ENCODE measurements at regions not wholly inside any gene's neighbourhood (a gene's known extent, or its start where the extent isn't known, plus 50 kb on each side); places are given as distances from the start of the nearest gene placed in this dataset.

DNA sequence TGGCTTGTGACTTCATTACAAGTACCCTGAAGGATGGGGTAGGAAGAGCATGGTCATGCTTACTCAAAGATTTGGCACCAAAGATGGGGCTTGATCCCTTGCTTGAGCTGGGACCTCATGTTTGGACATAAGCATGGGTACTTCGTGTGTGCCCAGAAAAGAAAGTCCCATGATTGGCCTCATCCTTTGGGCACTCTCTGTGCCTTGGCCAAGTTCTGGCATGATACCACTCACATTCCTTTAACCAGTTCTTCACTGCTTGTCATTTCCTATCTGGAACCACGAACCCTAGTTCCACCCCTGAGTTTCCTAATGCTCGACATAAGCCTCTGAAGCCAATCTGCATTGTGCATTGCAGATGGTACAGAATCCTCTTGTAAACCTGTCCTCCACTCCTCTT, 107.0 kb downstream of the NAV1 start:
- no peak for DNase-seq (ENCODE audit: low spot score in 2 of 2)
- no peak for ATAC-seq (replicated peaks; ENCODE audit: extremely low read depth, poor library complexity, severe bottlenecking)
- Mint-ChIP-seq H3K4me3 (no peak overlapping the region), H3K36me3 (ENCODE audit: insufficient read depth) (no peaks in the 10 kb centered on the region), H3K4me1 (no peaks in the 10 kb centered on the region), H3K9me3 (no peaks in the 10 kb centered on the region), H3K27me3 (peaks cover 80% of the 10 kb centered on the region), H3K27ac (ENCODE audit: low read depth) (no peak overlapping the region)

DNA sequence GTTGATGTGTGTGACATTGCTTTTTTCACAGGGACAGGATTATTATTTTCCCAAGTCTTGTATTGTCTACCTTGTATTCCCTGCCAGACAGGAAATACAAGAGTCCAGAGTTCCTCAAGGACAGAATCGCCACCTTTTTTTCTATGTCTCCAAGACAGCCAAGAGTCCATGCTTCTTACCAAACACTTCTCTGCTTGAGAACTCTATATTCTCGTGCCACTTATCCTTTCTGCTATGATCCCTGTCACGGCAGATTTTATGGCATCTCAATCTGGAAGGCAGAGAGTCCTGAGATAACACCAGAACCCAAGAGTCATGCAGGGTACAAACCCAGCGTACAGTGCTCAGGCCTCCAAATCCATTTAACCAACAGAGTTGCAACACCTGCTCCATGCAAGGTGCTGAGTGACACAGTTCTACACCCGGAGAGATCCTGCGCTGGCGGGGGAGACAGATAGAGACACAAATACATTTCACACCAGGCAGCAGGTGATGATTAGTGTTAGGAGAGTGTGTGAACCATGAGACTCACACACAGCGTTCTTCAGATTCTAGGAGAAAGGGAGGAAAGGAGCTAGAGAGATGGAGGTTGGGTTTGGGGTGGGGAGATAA, 107.6 kb downstream of the NAV1 start:
- Mint-ChIP-seq H3K9me3 (no peaks in the 10 kb centered on the region), H3K27ac (ENCODE audit: low read depth) (no peak overlapping the region), H3K4me1 (no peaks in the 10 kb centered on the region), H3K4me3 (no peak overlapping the region), H3K27me3 (peaks cover 86% of the 10 kb centered on the region), H3K36me3 (ENCODE audit: insufficient read depth) (no peaks in the 10 kb centered on the region)
- ATAC-seq (replicated peaks; ENCODE audit: extremely low read depth, poor library complexity, severe bottlenecking) (no peak), DNase-seq (ENCODE audit: low spot score in 2 of 2) (no peak)

DNA sequence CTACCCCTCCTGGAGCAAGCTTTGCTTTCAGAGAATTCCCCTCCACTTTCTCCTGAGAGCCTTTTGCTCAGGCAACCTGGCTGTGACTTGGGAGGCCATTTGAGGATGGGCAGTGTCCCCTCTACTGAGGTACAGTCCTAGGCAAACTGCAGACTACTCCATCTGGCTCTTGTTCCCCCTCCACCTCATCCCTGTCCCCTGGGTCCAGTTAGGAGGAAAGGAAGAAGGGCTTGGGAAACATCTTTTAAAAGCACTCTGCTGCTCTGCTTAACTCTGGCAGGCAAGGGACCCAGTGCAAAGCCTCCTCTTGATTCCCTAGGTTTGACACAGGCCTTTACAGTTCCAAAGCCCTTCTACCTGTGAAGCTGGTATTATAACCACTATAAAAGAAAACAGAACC, 108.2 kb downstream of the NAV1 start:
- ATAC-seq (replicated peaks; ENCODE audit: extremely low read depth, poor library complexity, severe bottlenecking): no peak
- H3K27me3 Mint-ChIP-seq: peaks cover 87% of the 10 kb centered on the region

DNA sequence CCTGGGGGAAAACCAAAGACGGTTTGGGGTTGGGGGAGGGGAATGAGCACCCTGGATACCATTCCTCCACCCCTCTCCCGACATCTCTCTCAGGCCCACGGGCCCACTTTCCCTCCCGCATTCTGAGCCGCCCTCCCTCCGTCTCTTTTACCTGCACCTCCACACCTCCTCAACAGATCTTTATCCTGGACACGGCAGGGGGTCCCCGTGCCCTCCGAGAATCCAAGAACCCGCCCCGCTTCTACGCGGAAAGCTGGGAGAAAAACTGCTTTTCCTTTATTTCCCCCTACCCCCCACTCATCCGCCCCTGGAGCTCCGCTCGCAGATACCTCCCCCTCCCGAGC, 108.8 kb downstream of the NAV1 start:
- no peak for ATAC-seq (replicated peaks; ENCODE audit: extremely low read depth, poor library complexity, severe bottlenecking)
- Mint-ChIP-seq H3K4me1 (no peaks in the 10 kb centered on the region), H3K4me3 (no peak overlapping the region), H3K27me3 (peaks cover 81% of the 10 kb centered on the region), H3K36me3 (ENCODE audit: insufficient read depth) (no peaks in the 10 kb centered on the region), H3K27ac (ENCODE audit: low read depth) (no peak overlapping the region), H3K9me3 (no peaks in the 10 kb centered on the region)
- no peak for DNase-seq (ENCODE audit: low spot score in 2 of 2)

More for the DNA sequence above, 108.2 kb downstream of the NAV1 start:
- Mint-ChIP-seq H3K4me3 (no peak overlapping the region), H3K9me3 (no peaks in the 10 kb centered on the region), H3K4me1 (no peaks in the 10 kb centered on the region), H3K27ac (ENCODE audit: low read depth) (no peak overlapping the region), H3K36me3 (ENCODE audit: insufficient read depth) (no peaks in the 10 kb centered on the region)
- DNase-seq (ENCODE audit: low spot score in 2 of 2): no peak

DNA sequence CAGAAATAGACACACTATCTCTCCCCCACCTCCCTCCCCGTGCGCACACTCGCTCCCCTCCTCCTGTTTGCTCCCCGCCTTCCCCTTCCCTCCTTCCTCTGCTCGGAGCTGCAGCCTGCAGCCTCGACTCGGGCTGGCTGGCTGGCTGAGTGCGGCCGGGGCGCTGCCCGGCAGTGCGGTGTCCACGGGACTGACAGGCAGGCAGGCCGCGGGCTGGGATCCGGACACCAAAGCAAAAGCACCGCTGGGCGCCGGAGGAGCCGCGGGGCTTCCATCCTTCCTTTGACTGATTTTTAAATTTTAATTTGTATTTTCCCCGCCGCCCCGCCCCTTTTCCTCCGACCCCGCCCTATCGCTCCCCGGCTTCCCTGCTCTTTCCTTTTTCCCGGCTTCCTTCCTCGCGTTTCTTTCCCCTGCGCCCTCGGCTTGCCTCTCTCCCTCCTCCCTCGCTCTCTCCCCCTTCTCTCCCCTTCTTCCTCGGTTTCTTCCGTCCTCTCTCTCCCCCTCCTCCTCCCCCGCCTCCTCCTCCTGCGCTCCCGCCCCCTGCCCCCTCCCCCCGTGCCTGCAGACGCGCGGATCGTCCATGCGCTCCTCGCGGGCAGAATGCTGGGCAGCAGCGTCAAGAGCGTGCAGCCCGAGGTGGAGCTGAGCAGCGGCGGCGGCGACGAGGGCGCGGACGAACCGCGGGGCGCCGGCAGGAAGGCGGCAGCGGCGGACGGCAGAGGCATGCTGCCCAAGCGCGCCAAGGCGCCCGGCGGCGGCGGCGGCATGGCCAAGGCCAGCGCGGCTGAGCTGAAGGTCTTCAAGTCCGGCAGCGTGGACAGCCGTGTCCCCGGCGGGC, 109.4 kb downstream of the NAV1 start:
- H3K27ac Mint-ChIP-seq (ENCODE audit: low read depth): no peak overlapping the region
- ATAC-seq (replicated peaks; ENCODE audit: extremely low read depth, poor library complexity, severe bottlenecking): no peak
- no peaks in the 10 kb centered on the region for H3K9me3 Mint-ChIP-seq
- no peak for DNase-seq (ENCODE audit: low spot score in 2 of 2)
- no peaks in the 10 kb centered on the region for H3K36me3 Mint-ChIP-seq (ENCODE audit: insufficient read depth)
- H3K27me3 Mint-ChIP-seq: peaks cover 76% of the 10 kb centered on the region
- no peaks in the 10 kb centered on the region for H3K4me1 Mint-ChIP-seq
- no peak overlapping the region for H3K4me3 Mint-ChIP-seq

DNA sequence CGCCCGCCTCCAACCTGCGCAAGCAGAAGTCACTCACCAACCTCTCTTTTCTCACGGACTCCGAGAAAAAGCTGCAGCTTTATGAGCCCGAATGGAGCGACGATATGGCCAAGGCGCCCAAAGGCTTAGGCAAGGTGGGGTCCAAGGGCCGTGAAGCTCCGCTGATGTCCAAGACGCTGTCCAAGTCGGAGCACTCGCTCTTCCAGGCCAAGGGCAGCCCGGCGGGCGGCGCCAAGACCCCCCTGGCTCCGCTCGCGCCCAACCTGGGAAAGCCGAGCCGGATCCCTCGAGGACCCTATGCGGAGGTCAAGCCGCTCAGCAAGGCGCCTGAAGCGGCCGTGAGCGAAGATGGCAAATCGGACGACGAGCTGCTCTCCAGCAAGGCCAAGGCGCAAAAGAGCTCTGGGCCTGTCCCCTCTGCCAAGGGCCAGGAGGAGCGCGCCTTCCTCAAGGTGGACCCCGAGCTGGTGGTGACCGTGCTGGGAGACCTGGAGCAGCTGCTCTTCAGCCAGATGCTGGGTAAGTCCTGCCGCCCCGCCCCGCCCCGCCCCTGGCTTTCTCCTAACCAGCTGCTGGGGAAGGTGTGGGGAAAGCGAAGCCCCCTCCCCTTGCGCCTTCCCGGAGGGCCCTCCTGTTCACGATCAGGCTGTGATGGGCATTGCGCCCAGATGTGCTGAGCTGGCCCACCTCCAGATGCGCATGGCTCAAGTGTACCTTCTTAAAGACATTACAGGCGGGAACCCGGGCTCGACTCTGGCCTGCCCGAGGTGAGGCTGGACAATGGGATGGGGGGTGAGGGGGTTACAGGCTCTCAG, 110.2 kb downstream of the NAV1 start:
- no peaks in the 10 kb centered on the region for H3K36me3 Mint-ChIP-seq (ENCODE audit: insufficient read depth)
- no peaks in the 10 kb centered on the region for H3K4me1 Mint-ChIP-seq
- peak overlapping the region; percentile 13 for H3K4me3 Mint-ChIP-seq
- no peak for DNase-seq (ENCODE audit: low spot score in 2 of 2)
- ATAC-seq (replicated peaks; ENCODE audit: extremely low read depth, poor library complexity, severe bottlenecking): no peak
- no peak overlapping the region for H3K27ac Mint-ChIP-seq (ENCODE audit: low read depth)
- no peaks in the 10 kb centered on the region for H3K9me3 Mint-ChIP-seq
- peaks cover 67% of the 10 kb centered on the region for H3K27me3 Mint-ChIP-seq

DNA sequence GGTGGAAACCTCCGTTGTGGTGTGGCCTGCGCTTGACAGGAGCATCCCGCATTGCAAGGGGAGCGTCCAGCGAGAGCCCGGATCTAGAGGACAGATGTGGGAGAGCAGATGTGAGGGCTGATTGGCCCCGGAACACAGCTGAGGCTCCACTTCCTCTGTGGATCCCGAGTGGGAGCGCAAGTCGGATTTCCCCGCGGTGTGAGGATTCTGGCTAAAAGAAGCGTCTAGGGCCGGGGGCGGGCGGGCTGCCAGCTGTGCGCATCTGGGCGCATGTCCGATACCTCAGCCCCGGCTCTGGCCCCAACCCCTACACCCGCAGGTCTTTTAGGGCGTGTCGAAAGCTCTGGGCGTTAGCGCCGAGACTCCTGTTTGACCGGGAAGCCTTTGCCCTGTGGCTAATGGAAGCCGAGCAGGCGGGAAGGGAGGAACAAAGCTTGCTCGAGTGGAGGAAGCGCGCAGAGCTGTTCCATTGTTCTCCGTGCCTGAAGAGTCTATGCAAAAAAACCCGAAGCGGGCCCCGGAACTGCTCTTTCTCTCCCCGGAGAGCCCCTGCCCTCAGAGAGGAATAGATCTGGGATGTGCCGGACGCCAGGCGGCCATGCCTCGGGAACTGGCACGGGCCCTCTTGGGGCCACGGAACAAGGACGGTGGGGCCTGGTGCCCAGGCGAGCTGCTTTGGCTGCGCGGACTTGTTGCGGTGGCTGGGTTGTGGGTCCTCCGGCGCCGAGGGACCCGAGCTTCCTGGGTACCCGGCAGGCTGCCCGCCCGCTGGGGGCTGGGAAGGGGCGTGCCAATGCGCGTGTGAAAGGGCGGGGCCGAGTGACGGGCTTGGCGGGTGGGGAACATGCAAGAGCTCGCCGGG, 111.1 kb downstream of the NAV1 start:
- Mint-ChIP-seq H3K27me3 (peaks cover 58% of the 10 kb centered on the region), H3K4me3 (peak overlapping the region; percentile 13), H3K4me1 (no peaks in the 10 kb centered on the region), H3K27ac (ENCODE audit: low read depth) (no peak overlapping the region), H3K36me3 (ENCODE audit: insufficient read depth) (no peaks in the 10 kb centered on the region), H3K9me3 (no peaks in the 10 kb centered on the region)
- no peak for DNase-seq (ENCODE audit: low spot score in 2 of 2)
- no peak for ATAC-seq (replicated peaks; ENCODE audit: extremely low read depth, poor library complexity, severe bottlenecking)

DNA sequence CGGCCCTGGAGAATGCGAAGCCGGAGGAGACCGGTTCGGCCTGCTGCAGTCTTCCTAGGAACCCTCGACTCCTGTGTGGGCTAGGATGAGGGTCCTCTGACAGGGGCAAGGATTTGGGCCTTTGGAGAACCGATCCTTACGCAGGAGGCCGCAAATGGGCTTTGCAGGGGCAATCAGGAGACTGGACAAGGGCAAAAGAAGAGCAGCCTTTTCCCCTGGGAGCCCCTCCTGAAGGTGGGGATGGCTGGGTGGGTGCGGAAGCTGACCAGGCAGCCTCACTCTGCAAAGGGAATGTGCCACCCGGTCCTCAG, 111.7 kb downstream of the NAV1 start:
- ATAC-seq (replicated peaks; ENCODE audit: extremely low read depth, poor library complexity, severe bottlenecking): no peak
- DNase-seq (ENCODE audit: low spot score in 2 of 2): no peak
- Mint-ChIP-seq H3K9me3 (no peaks in the 10 kb centered on the region), H3K27ac (ENCODE audit: low read depth) (no peak overlapping the region), H3K4me1 (no peaks in the 10 kb centered on the region), H3K4me3 (no peak overlapping the region), H3K36me3 (ENCODE audit: insufficient read depth) (no peaks in the 10 kb centered on the region), H3K27me3 (peaks cover 56% of the 10 kb centered on the region)

DNA sequence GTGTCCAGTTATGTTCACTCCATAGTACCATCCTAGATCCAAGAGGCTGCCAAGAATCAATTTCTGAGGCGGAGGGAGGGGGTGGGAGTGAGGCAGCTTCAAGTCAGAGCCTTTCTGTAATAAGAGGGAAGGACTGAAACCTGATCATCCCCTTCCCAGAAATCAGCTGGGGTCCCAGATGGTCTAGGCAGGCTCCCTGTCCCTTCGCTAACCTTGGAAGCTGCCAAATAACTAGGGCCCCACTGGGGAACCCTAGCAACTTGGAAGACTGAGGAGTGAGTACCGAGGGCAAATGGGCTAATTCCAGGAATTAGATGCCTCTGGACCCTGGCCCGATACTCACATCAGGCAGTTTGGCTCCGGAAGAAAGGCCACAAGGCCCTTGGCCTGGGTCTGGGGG, 113.3 kb downstream of the NAV1 start:
- Mint-ChIP-seq H3K27me3 (peaks cover 40% of the 10 kb centered on the region), H3K36me3 (ENCODE audit: insufficient read depth) (no peaks in the 10 kb centered on the region), H3K4me3 (no peak overlapping the region), H3K9me3 (no peaks in the 10 kb centered on the region), H3K4me1 (no peaks in the 10 kb centered on the region), H3K27ac (ENCODE audit: low read depth) (no peak overlapping the region)
- ATAC-seq (replicated peaks; ENCODE audit: extremely low read depth, poor library complexity, severe bottlenecking) (no peak), DNase-seq (ENCODE audit: low spot score in 2 of 2) (no peak)

DNA sequence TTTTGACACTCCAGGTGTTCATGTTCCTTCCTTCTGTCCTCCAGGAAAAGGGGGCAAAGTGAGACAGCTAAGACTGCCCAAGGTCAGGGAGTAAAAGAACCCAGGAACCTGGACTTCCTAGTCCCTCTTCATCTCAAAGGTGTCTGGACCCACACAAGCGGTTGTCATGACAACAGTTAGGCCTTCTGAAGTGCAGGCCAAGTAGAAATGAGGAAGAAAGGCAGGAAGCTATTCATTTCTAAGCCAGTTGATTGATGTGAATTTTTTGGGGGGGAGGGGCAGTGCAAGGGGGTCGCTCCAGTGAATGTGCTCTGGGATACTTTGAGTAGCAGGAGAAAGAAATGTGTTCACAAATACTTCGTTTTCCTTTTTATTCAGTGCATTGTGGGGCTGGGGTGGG, 114.3 kb downstream of the NAV1 start:
- no peak overlapping the region for H3K4me3 Mint-ChIP-seq
- H3K27ac Mint-ChIP-seq (ENCODE audit: low read depth): no peak overlapping the region
- no peaks in the 10 kb centered on the region for H3K4me1 Mint-ChIP-seq
- H3K36me3 Mint-ChIP-seq (ENCODE audit: insufficient read depth): no peaks in the 10 kb centered on the region
- H3K9me3 Mint-ChIP-seq: no peaks in the 10 kb centered on the region
- ATAC-seq (replicated peaks; ENCODE audit: extremely low read depth, poor library complexity, severe bottlenecking) (no peak), DNase-seq (ENCODE audit: low spot score in 2 of 2) (no peak)
- H3K27me3 Mint-ChIP-seq: peaks cover 39% of the 10 kb centered on the region

DNA sequence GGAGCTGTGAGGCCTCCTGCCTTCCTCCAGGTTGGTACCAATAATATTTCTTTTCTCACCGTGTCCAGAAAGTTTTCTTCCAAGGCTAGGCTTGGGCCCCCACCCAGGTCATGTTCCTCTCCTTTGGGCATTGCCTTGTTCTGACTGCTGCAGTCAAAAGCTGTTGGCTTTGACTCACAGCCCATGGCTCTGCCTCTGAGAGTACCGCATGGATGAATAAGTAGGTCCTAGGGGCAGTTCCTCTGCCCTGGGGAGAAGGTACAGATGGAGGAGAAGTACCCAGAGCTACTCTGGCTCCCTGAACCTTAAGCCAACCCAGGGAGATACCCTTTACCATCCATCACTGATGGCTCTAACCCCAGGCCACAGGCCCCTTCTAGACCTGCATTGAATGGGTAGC, 115.0 kb downstream of the NAV1 start:
- no peaks in the 10 kb centered on the region for H3K36me3 Mint-ChIP-seq (ENCODE audit: insufficient read depth)
- no peak for ATAC-seq (replicated peaks; ENCODE audit: extremely low read depth, poor library complexity, severe bottlenecking)

DNA sequence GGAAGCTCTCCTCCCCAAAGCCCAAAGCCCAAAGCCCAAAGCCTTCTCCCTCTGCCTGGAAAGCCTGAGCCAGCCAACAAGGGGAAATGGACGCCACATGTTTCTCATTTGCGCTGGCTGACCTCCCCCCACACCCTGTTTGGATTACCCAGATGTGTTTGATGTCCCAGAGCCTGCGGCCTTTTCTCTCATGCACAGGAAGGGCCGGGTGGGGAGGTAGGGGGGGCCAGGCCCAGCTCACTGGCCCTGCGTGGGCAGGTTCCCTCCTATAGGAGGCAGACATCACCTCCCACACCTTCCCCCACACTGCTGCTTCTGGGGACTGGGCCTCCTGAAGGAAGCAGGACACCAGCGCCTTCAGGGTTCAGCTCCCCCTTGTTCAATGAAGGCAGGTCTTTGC, 116.3 kb downstream of the NAV1 start:
- no peak for ATAC-seq (replicated peaks; ENCODE audit: extremely low read depth, poor library complexity, severe bottlenecking)
- Mint-ChIP-seq H3K4me3 (no peak overlapping the region), H3K36me3 (ENCODE audit: insufficient read depth) (no peaks in the 10 kb centered on the region), H3K4me1 (no peaks in the 10 kb centered on the region), H3K9me3 (no peaks in the 10 kb centered on the region), H3K27me3 (peaks cover 33% of the 10 kb centered on the region), H3K27ac (ENCODE audit: low read depth) (no peak overlapping the region)
- DNase-seq (ENCODE audit: low spot score in 2 of 2): no peak

More for the DNA sequence above, 115.0 kb downstream of the NAV1 start:
- no peak for DNase-seq (ENCODE audit: low spot score in 2 of 2)
- H3K4me3 Mint-ChIP-seq: no peak overlapping the region
- peaks cover 43% of the 10 kb centered on the region for H3K27me3 Mint-ChIP-seq
- H3K27ac Mint-ChIP-seq (ENCODE audit: low read depth): no peak overlapping the region
- no peaks in the 10 kb centered on the region for H3K4me1 Mint-ChIP-seq
- no peaks in the 10 kb centered on the region for H3K9me3 Mint-ChIP-seq

Data from central memory CD8-positive, alpha-beta T cell (primary cell).